GM04504 (cell line): ENCODE measurements at regions not wholly inside any gene's neighbourhood (a gene's known extent, or its start where the extent isn't known, plus 50 kb on each side); places are given as distances from the start of the nearest gene placed in this dataset.

ENCODE experiments used
- DNase-seq: peaks from one replicate; pipeline ENCODE4 v3.0.0-alpha.2; 2012; ENCODE audit warnings: low read depth

DNA sequence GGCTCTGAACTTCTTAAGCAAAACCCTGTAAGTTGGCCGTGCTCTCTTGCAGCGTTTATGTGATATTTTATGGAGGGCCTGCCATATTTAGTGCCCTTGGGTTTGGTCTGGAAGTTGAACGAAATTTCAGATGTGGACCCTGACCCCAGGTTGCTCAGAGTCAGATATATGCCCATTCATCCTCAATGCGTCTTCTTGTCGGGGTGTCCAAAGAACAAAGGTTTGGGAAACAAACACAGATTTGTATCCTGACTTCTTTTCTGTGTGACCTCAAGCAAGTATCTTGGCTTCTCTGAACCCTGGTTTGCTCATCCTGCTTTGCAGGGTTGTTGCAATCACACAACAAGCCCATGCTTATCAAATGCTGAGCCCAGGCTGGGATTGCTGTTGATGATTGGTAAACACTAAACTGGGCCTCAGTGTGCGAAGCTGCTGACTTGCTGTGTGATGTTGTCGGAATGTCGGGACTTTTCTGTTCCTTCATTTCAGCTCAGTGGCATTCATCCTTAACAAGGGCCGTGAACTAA, 103.5 kb upstream of the PTPN1 start:
- no peak for DNase-seq

DNA sequence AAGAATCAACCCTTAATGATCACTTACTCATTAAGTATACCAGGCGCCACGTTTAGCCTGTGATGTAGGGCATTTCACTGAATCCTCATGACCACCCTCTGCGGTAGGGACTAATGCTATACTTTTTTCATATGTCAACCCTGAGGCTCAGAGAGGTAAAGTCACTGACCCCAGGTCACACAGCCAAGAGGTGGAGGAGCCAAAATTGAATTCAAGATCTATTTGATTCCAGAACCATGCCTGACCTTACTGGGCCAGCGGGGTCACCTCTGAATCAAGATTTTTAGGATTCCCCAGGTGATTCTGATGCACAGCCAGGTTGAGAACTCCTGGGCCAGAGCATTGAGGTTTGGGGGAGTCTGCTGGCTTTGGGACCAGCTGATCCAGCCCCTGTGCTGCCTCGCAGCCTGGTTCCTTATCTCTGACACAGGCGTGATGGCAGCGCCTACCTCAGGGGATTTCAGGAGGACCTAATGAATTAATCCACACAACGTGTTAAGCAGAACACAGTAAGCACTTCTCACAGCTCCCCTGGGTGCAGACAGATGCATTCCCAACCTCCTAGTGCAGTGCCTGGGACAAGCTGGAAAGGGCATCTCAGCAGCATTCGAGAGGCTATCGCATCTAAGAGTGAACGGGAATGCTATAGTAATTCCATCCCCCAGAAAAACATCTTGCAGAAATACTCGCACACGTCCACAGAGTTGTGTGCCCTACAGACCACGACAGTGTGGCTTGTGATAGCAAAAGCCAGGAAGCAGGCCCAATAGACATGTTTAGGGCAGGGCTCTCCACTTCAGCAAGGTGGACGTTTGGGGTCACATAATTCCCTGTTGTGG, 101.4 kb upstream of the PTPN1 start:
- no peak for DNase-seq

DNA sequence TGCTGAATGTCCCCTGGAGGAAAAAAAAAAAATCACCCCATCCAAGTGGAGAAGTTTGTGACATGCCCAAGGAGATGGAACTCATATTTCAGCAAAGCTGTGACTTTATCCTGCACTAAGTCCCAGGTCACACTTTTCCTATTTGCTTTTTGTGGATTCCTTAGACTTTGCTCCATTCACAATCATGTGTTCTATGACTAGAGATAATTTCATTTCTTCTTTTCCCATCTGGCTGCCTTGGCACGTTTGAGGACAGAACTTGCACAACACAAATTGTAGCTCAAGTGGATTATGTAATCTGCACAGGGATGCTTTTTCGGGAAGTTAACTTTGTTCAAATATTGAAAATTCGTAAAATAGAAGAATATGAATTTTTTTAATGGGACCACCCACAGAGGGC, 100.7 kb upstream of the PTPN1 start:
- DNase-seq, result no peak

DNA sequence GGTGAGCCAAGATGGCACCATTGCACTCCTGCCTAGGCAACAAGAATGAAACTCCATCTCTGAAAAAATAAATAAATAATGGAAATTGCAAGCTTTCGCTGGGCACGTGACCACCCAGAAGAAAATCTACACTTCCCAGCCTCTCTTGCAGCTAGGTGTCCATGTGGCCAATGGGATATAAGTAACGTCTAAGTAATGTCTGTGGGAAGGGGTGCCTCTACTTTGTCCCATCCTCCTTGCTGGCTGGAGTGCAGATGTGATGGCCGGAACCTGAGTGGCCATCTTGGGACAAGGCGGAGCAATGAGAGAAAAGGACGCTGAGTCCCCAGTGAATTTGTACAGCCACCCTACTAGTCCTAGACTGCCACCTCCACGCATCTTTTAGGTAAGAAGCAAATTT, 99.8 kb upstream of the PTPN1 start:
- DNase-seq, result no peak

DNA sequence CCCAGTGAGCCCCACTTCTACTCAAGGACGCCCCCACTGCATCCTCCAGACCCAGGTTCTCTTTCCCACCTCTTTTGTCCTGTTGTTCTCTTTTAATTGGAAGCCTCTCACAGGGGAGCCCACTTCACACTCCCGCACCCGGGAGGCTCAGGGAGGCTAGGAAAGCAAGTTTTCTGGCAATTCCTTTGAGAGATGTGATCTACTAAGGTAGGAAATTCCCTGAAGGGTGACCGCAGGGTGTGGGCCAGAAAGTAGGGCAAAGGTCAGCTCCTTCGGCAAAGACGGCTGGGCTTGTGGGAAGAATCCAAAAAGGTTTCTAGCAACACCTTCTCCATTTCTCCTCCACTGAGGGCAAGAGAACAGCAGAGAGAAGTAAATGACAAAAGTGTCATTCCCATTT, 98.1 kb upstream of the PTPN1 start:
- no peak for DNase-seq

DNA sequence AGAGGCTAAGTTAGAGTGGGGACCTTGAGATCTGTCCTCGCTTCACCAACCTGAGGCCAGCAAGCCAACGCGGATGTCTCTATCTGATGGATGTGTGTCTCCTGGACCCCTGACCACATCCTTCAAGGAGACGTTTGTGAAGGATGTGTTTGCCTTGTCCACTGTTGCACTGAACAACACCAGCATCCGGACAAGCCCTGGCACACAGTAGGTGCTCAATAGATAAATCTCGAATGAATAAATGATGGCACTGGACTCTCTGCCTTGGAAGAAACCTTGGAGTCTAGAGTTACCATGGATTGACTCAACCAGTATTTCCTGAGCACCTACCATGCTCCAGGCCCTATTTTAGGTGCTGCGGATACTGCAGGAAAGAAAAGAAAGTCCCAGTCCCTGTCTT, 97.7 kb upstream of the PTPN1 start:
- no peak for DNase-seq

DNA sequence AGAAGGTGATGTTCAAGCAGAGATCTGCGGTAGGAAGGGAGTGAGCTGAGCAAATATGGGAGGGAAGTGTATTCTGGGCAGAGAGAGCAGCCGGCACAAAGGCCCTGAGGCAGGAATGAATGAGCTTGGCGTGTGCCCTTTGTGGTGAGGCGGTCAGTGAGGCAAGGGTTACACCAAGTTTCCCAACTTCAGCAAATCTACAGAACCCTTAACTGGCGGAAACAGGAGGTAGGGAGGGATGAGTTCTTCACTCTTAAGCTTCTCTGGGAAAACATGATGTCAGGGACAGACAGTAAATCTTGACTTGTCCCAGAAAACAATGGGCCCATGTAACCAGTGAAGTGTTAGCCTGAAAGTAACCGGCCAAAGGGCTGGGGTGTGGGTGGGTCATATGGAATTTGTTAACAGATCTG, 97.1 kb upstream of the PTPN1 start:
- no peak for DNase-seq

DNA sequence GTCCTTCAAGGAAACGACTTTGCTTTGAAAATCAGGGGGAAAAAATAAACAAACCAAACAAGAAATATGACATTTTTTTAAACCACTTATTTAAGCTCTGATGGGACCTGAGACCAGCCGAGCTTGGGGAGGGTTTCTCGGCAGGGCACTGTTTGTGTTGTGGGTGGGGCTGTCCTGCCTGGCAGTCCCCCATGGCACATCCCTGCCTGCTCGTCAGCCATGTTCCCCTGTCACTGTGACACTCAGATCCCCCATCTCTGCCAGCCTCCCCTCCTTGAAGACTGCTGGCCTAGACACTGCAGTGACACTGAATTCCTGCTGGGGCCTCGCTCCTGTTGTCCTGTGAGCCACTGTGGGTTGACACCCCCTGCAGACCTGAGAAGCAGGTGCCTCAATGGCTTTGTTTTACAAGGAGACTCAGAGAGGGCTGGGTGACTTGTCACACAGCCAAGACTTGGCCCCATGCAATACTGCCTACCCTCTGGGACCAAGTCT, 95.1 kb upstream of the PTPN1 start:
- DNase-seq, result no peak

DNA sequence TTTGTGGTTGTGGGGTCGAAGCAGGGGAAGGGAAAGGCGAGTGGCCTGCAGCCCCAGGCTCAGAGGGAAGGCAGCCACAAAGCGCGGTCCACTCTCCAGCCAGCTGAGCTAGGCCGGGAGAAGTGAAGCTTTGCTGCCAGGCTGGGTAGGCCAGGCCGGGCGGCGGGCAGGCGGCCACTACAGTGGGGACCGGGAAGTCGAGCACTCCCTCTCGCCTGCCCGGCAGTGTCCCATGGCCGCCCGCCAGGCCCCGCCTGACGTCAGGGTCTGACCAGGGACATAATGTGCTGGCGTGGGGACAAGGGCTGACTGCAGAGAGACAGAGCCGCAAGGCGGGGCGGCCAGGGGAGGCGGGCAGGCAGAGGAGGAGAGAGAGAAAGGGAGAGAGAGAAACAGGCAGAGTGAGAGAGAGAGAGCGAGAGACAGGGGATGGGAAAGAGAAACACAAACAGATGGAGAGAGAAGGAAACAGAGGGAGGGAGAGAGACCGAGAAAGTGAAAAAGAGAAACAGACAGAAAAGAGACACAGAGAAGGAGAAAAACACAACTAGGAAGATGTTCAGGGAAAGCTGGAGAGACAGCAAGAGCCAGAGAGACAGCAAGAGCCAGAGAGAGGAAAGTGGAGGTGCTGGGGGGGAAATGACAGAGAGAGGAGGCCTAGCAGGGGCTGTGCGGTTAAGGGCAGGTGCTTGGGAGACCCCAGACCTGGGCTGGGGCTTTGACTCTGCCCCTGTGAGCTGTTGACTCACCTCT, 94.5 kb upstream of the PTPN1 start:
- peak; percentile 90 for DNase-seq

DNA sequence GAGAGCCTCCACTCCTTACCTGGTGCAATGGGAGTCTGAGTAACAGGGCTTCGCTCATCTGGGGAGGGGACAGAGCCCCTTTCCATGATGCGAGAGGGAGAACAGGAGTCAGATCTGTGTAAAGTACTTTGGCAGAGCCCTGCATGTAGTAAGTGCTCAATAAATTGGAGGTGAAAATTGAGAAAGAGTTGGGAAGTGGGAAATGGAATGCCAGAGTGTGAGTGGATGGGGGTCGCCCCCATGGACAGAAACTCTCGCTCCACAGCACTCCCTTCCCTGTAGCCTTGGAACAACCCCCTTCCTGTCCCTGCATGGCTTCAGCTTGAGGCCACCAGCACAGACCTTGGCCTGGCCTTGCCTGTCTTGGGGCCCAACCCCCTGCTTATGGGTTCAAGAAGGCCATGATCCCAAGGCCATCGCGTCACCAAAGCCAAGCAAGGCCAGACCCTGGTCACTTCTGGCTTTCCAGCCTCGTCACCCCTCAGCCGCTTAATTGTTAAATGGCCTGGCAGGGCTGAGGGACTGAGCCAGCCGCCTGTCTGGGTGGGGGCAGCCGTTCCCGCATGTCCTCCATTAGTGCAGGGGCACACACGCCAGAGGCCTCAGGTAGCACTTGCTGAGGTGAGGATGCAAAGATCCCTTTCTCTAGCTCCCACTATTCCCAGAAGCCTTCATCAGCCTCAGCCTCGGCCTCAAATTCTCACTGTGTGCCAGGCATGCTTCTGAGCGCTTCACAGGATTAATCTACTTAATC, 93.7 kb upstream of the PTPN1 start:
- no peak for DNase-seq

DNA sequence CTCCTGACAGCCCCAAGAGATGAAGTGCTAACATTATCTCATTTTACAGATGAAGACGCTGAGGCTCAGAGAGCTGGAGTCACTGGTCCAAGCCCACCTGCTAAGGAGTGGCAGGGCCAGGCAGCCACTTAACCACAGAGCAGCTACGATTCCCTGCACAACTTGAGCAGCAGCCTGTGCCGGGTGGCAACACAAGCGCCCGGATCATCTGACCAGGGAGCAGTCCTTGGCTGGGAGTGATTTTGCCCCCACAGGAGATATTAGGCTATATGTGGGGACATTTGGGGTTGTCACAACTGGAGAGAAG, 93.2 kb upstream of the PTPN1 start:
- no peak for DNase-seq

DNA sequence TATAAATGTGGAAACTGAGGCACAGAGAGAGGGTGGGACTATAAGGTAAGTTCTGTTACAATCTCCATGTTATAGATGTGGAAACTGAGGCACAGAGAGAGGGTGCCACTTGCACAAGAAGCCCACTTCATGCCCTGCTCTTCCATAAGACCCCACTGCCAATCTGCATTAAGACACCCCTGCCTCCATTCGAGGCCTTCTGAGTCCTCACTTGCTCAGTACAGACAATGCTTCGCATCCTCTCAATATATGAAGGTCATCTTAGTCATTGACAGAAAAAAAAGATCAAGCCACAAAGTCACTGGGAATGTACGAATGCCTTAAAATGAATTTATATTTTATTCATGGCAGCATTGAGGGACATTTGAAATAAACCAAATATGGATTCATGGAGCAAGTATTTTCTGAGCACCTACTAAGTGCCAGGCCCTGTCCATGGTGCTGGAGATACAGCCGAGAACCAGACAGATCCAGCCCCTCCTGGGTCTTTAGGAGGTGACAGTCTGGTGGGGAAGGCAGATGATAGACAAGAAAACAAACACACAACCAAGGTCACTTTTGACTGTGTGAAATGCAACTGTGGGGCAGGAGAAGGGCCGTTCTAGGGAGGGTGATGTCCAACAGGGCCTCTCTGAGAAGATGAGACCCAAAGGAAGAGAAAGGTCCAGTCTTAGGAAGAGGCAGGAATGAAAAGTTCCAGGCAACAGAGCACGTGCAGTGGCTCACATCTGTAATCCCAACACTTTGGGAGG, 92.5 kb upstream of the PTPN1 start:
- DNase-seq, result no peak

DNA sequence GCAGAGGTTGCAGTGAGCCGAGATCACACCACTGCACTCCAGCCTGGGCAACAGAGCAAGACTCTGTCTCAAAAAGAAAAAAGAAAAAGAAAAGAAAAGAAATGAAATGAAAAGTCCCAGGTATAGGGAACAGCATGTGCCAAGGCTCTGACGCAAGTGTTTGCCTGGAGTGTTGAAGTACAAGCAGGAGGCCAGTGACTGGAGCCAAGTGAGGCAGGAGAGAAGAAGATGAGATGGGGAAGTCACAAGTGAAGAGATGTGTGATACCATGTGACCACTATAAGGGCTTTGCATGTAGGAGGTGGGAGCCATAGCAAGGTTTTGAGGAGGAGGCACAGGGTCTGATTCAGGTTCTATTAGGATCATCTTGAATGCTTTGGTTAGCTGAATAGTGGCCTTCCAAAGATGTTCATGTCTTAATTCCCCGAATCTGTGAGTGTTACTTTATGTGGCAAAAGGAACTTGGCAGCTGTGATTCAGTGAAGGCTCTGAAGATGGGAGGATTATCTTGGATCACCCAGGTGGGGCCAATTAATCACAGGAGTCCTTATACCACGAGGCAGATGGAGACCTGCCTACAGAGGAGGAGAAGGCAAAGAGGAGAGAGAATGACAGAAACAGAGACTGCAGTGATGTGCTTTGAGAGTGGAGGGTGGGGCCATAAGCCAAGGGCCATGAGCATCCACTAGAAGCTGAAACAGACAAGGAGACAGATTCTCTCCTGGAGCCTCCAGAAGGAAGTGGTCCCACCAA, 91.1 kb upstream of the PTPN1 start:
- DNase-seq, result no peak

DNA sequence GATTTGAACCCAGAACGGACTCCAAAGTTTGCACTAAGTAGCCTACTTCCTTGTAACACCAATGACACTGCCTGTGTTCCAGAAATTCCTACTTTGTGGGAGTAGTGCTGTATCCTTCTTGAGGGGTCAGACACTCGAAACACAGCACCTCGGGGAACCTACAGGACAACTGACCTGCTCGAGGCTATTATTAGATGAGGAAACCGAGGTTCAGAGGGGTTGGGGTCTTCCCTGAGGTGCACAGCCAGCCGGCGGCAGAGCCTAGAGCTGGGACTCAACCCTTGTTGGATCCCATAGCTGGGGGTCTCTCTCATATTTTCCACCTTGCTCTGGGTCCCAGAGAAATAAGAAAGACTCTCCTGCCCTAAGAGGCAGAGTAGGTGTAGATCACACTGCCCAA, 89.8 kb upstream of the PTPN1 start:
- DNase-seq, result no peak

DNA sequence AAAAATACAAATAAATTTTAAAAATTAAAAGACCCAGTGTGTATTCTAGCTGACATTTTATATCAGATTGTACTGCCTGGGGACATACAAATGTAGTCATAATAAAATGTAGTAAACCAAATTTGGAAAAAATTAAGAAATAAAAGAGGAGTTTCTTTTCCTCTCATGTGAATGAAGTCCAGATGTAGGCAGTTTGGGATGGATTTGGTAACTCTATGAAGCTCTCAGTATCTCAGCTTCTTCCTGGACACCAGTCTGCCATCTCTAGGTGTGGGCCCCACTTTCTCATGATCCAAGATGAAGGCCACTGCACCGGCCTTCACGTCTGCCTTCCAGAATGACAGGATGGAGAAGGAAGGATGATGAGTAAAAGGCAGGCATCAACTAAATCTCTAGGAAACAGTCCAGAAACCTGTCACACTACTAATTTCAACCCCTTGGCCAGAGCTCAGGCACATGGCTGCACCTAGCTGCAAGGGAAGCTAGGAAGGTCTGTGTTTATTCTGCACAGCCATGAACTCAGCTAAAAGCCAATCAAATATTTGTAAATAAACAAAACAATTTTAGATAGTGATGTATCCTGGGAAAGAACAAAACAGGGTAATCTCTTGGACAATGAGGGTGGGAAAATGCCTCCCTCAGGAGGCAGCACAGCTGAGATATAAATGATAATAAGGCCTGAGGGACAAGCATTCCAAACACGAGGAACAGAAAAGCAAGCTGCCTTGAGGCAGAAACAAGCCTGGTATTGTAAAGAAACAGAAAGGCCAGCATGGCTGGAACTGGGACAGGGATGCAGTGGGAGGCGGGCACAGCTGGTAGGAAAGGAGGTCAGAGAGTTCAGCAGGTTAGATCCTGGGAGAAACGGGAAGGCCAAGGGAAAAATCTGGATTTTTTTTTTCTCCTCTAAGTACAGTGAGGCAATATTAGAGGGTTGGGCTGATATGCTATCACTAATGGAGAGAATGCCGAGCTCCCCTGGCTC, 88.5 kb upstream of the PTPN1 start:
- no peak for DNase-seq

DNA sequence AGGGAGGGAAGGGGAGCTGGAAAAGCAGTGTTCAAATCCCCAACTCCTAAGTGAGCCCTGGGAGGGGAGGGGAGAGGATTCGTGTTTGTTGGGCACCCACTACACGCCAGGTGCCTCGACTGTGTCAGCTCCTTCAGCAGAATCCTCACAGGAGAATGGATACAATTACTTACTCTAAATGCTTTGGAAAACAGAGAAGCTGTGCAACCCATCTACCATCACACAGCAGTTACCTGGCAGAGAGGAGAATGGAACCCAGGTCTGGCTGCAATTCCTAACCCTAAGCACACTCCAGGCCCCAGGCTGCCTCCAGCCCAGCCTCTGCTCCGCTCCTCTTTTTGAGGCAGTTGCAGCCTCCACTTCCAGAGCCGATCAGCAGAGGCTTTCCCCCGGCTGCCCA, 86.4 kb upstream of the PTPN1 start:
- DNase-seq, result no peak

DNA sequence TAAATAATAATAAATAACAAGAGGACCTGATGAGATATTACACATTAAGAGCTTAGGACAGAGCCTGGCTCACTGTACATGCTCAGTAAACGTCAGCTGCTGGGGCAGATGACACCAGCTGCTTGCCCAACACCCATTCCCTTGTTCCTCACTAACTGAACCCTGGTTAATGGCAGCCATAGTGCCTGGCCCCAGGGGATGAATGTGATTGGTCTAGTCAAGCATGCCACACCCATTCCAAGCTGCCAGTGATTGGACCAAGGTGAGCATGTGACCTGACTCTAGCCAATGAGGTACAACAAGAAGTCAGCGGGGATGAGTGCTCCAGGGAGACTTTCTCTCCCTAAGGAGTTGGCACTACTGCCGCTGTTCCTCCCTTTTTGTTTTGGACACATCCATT, 85.1 kb upstream of the PTPN1 start:
- no peak for DNase-seq

DNA sequence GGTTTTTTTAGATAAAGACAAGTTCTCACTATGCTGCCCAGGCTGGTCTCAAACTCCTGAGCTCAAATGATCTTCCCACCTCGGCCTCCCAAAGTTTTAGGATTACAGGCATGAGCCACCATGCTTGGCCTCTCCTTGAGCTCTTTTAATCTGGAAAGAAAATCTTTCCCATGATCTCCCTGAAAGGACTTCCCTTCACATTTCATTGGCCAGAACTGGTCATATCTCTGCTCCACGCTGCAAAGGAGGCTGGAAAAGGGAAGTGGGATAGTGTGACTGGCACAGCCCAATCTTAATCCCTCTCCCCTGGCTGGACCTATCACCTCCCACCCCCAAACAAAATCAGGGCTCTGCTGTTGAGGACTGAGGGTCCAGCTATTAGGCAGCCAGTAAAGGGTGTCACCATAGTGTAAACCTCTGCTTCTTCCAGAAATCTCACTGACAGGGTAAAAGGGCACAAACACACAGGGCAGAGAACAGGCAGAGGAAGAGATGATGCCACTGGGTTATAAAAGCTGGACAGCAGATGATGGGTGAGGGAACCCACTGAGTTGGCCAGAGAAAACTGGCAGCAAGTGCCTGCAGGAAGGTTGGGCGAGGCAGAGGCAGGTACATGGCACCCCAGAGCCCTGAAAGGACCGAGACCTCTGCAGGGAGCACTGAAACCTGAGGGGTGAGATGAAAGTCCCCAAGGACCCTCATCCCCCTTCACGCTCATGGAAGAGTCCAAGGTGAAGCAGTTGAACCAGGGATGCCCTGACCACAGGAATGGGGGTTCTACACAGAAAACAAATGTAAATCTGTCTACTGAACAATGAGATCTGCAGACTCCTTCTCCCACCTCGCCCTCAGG, 83.1 kb upstream of the PTPN1 start:
- no peak for DNase-seq

DNA sequence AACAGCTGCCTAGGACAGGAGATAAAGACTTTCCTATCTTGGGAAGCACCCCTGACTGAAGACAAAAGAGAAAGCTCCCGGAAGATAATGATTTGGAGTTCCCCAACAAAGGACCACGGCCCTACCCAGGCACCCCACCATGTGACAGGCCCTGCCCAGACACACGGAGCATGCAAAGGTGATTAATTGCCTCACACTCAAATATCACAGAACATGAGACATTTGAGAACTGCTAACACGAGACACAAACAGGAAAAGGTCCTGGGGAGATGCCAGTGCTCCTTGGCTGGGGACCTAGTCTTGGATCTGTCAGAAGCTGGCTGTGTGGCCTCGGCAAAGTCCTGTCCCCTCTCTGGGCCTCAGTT, 82.5 kb upstream of the PTPN1 start:
- DNase-seq, result no peak
